ENCODE measurements at regions not wholly inside any gene's neighbourhood (a gene's known extent, or its start where the extent isn't known, plus 50 kb on each side); places are given as distances from the start of the nearest gene placed in this dataset.

- DNase-seq (ENCODE audit: low read depth in 2 of 2), result no peak
These were observed 118.9 kb downstream of the IRS1 start for GRCh38 chr2:226680719-226681118.

GRCh38 chr2:226679389-226680065 is 120.1 kb downstream of the IRS1 start:
- no peak for DNase-seq (ENCODE audit: low read depth in 2 of 2)

GRCh38 chr2:226678422-226678821 is 121.2 kb downstream of the IRS1 start:
- DNase-seq (ENCODE audit: low read depth in 2 of 2), result no peak

DNA sequence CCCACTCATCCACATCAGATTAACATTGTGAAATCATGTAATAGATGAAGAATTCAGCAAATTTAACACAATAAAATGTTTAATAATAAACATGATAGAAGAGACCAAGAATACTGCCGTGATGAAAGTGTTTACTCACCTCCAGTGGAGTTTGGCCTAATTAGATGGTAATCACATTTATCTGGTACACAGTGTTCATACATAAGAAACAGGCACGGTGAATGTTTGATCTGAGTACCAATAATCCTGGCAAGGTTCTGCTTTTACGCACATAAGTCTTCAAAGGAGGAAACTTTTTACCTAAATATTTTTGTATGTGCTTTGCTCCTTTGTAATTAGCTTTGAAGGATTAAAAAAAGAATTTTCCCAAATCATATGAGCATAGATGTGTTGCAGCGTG is 122.5 kb downstream of the IRS1 start:
- DNase-seq (ENCODE audit: low read depth in 2 of 2), result no peak

DNA sequence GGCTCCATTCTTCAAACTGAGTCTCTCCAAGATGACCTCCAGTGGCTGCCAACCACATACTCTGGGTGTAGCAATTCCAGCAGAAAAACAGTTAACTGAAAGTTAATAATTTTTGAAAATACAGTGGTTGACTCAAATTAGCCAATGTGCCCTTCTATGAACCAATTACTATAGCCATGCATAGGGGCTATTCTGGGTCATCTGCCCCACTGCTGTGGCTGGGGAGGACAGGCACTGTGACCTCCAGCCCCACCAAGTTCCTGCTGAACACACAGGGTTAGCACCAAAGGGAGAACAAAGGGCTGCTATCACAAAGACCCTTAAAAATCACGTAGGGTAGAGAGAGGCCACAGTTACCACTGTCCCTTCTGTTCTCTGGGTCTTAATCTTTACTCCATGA is 123.0 kb downstream of the IRS1 start:
- no peak for DNase-seq (ENCODE audit: low read depth in 2 of 2)

DNA sequence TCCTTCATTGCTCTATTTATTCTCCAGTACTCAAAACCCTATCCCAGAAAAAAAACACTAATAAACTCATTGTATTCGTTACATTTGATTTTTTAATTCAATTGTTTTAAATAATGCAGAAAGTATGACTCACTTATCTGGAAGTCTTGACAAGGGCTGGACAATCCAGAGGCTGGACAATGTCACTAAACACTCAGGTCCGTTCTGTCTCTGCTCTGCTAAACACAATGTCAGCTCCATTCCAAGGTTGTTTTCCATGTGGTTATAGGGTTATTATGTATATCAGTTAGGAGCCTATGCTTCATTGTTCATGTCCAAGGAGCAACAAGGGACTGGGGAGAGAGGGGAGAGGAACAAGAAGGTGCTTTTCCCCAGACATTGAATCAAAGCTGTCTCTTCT is 125.5 kb downstream of the IRS1 start:
- no peak for DNase-seq (ENCODE audit: low read depth in 2 of 2)

DNA sequence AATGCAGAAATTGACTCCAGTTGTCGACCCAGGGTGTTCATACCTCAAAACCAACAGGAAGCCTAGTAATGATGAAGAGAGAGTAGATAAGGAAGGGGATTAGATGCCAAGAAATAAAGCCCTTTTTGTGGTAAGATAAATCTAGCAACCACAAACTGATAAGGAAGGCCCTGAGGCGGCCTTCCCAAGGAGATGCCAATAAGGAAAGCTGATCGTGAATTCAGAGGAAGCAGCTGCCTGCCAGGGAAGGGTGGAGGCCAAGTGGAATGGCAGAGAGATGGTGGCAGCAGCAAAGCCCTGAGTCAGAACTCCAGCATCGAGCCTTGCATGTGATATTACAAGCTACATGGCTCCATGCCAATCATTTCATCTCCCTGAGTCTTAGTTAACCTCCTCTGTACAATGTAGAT is 126.3 kb downstream of the IRS1 start:
- DNase-seq (ENCODE audit: low read depth in 2 of 2), result peak; percentile 44 to 46

- no peak for DNase-seq (ENCODE audit: low read depth in 2 of 2)
These were observed 128.4 kb downstream of the IRS1 start for GRCh38 chr2:226671141-226671676.

DNA sequence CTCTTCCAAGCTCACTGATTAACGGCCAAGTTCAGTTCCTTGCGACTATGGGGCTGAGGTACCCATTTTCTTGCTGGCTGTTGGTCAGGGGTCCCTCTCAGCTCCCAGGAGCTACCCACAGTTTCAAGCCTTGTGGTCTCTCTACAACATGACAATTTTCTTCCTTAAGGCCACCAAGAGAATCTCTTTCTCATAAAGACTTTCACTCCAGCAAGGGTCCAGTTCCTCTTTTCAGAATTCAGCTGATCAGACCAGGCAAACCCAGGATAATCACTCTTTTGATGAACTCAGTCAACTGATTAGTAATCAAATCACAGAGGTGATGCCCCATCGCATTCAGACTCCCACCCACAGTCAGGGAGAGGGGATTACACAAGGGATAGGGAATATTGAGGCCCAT is 129.7 kb downstream of the IRS1 start:
- DNase-seq (ENCODE audit: low read depth in 2 of 2), result no peak

DNA sequence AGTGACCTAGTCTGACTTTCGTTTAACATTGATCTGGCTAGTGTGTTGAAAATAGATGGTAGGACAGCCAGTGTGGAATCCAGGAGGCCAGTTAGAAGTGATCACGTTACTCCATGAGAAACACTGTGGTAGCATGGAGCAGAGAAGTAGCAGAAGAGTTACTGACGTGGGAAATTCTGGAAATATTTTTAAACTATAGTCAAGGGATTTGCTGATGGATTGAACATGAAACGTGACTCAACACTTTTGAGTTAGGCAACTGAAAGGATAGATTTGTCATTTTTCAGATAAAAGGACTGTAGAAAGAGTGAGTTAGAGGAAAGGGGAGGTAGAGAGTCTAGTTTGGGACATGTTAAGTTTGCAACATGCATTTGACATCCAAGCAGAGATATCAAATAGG is 130.4 kb downstream of the IRS1 start:
- DNase-seq (ENCODE audit: low read depth in 2 of 2), result no peak

- DNase-seq (ENCODE audit: low read depth in 2 of 2), result no peak
These were observed 131.9 kb downstream of the IRS1 start for GRCh38 chr2:226667736-226668135.

DNA sequence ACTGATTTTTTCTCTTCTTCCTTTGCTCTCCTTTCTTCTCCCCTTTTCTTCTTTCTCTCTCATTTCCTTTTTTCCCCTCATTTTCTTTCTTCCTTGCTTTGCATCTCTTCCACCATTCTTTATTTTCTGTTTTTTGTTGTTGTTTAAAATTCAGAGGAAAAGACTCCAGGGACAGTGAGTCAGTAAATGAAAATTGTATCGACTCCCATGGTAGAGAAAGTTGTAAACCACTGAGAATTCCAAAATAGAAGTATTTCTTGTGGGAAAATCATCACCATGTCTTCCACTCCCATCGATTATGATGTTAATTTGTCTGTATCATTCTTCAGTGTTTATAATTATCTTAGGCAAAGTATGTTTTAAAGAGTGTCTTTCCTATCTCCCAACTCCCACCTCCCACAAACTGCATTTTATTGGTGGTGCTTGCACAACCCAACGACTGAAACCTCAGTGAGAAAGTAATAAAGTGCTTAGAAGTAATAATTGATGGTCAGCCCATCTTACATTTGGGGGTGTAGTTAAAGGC is 134.3 kb downstream of the IRS1 start:
- DNase-seq (ENCODE audit: low read depth in 2 of 2), result no peak

DNA sequence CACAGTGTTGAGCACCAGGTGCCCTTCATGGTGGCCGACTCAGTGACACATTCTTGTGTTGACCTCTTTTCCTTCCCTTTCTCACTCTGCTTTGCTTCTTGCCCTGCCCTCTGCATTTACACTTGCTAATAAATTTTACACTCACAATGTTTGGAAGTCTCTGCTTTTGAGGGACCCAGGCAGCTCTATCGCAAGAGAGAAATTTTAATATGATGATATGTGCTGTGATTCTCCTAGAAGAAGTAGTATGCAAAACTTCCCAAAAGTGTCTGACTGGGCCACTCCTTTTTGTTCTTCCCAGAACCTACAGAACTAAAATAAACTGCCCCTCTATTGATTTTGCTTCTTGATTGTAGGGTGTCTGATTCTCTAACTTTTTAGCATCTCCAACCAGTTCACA is 135.0 kb downstream of the IRS1 start:
- DNase-seq (ENCODE audit: low read depth in 2 of 2), result no peak

DNA sequence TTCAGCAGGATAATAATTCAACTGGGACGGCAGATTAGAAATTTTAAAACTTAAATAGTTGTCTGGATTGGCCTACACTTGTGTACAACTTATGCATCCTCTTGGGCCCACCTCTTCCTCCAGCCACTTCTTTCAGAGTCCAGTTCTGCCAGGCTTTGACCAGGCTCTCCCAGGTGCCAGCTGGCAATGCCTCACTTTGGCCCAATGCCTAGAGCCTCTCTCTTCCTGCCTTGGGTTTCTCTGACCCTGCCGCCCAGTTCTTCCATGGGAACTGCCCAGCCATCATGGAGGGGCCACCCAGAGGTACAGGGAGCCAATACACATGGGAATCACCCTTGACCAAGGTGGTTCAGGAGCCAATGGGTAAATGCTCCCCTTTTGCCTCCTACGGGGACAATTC is 135.5 kb downstream of the IRS1 start:
- DNase-seq (ENCODE audit: low read depth in 2 of 2), result no peak

GRCh38 chr2:226661789-226662545 is 137.7 kb downstream of the IRS1 start:
- peak; percentile 61 for DNase-seq (ENCODE audit: low read depth in 2 of 2)

DNA sequence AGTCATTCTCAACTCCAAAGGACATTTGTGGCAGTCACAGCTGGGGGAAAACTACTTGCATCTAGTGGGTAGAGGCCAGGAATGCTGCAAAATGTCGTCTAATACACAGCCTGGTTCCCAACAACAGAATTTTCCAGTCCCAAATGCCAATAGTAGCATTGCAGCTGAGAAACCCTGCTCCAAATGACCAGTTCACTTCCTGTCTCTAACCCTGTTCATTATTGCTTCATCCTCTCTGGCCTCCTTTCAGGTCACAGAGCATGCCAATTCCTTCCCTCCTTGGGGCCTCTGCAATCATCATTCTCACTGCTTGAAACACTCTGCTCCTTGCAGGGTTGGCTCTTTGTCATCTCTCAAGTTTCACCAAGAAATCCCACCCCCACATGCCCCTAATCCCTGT is 139.1 kb downstream of the IRS1 start:
- peak; percentile 46 to 47 for DNase-seq (ENCODE audit: low read depth in 2 of 2)

- DNase-seq (ENCODE audit: low read depth in 2 of 2), result no peak
These were observed 139.5 kb downstream of the IRS1 start for GRCh38 chr2:226660124-226660523.

DNA sequence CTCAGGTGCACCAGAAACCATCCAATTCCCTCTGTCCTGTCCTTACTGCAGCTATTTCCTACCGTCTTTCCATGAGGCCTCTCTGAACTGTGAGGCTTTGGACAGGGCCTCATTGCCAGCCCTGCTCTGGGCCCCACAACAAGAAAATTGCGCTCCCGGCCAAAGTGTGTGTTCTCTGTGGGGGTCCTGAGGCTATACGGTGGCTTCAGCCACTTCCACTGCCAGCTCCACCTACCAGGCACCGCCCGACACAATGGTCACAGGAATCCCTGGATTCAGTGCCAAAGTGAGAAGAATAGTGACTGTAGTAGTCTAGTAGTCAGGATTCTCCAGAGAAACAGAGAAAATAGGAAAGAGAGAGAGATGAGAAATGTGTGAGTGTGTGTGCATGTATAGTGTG is 140.2 kb downstream of the IRS1 start:
- no peak for DNase-seq (ENCODE audit: low read depth in 2 of 2)

DNA sequence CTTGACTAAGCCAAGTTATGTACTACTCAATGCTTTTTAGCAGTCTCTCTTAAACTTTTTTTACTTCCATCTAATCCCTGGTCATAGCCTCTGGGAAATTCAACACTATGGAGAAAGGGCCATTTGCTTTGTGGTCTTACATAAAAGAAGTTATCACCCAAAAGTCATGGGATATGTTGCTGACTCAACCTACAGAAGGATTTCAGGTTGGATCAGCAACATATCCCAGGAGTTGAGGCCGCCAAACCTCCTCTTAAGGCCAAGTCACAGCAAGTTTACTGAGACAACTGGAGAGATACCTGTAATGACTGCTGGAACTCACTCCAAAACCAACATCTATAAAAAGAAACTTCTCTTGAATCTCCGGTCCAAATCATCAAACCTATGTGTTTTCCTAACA is 141.1 kb downstream of the IRS1 start:
- no peak for DNase-seq (ENCODE audit: low read depth in 2 of 2)

GRCh38 chr2:226657340-226658053 is 142.1 kb downstream of the IRS1 start:
- DNase-seq (ENCODE audit: low read depth in 2 of 2), result no peak

DNA sequence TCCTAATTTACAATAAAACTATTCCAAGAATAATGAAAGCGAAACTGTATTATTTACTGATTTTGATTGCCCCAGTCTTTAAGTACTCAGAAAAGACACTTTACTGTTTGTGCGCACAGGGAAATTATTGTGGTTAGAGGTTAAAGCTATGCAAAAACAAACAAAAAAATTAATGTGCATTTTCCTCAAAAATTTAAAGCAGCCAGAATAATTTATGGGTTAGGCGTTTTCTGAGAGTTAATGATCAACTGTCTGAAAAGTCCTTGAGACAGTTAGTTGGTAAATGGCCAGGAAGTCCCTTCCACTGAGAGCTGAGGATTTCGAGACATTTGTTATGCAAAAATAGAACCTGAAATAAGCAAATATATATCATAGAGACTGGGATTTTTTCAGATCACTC is 143.3 kb downstream of the IRS1 start:
- no peak for DNase-seq (ENCODE audit: low read depth in 2 of 2)

DNA sequence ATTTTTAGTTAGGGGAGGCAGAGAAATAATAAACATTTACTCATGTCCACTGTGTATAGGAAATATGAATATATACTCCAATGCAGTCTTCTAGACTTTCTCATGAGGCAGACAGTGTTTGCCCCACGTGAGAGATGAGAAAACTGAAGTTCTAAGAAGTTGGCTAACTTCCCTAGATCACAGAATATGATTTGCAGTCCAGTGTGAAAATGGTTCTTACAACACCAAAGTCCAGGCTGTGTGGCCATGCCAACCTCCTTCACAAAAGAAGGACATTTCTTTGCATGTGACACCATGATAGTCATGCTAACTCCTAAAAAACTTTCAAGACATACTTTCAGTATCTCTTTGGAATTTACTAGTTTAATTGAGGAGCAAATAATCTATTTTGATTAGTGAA is 143.7 kb downstream of the IRS1 start:
- no peak for DNase-seq (ENCODE audit: low read depth in 2 of 2)

Measured in fibroblast of skin of left quadriceps (primary cell).